Gastrocnemius medialis (tissue), 4 donors: ENCODE measurements at regions not wholly inside any gene's neighbourhood (a gene's known extent, or its start where the extent isn't known, plus 50 kb on each side); places are given as distances from the start of the nearest gene placed in this dataset.

Source experiments
- ATAC-seq, 2 donors: fragments of 150-250 bp; one replicate each; pipeline ENCODE4 v1.9.1; 2016
- DNase-seq, 2 donors: peaks; one replicate each; pipeline ENCODE4 v3.0.0-alpha.2; 2019
- H3K27ac ChIP-seq, 4 donors: fragments of 200-600 bp; sonication (generic); 1 replicate in 1 of 4; 2 replicates in 3 of 4; pipeline ENCODE4 v1.5.1; 2016 to 2018; ENCODE audit warnings: mild to moderate bottlenecking in 2 of 4, moderate library complexity in 1 of 4
- H3K27me3 ChIP-seq, 3 donors: fragments of 200-600 bp; sonication (generic) in 2 of 3; 1 replicate in 1 of 3; 2 replicates in 2 of 3; pipeline versions ENCODE4 v1.5.1 to v1.6.0; 2016 to 2019; ENCODE audit warnings: mild to moderate bottlenecking in 1 of 3, moderate library complexity in 1 of 3
- H3K36me3 ChIP-seq, 2 donors: fragments of 200-600 bp; sonication (generic) in 1 of 2; one replicate each; pipeline ENCODE4 v1.5.1; 2017 to 2018
- H3K4me1 ChIP-seq, 2 donors: fragments of 200-600 bp; sonication (generic) in 1 of 2; one replicate each; pipeline ENCODE4 v1.5.1; 2016 to 2017; ENCODE audit warnings: mild to moderate bottlenecking in 2 of 2
- H3K4me3 ChIP-seq, 4 donors: fragments of 200-600 bp; sonication (generic) in 3 of 4; 1 replicate in 1 of 4; 2 replicates in 3 of 4; pipeline ENCODE4 v1.5.1; 2016 to 2019; ENCODE audit warnings: mild to moderate bottlenecking in 2 of 4
- H3K9me3 ChIP-seq, 3 donors: fragments of 200-600 bp; sonication (generic) in 2 of 3; 1 replicate in 1 of 3; 2 replicates in 2 of 3; pipeline ENCODE4 v1.5.1; 2016 to 2019
- POLR2A ChIP-seq, 2 donors: fragments of 450-650 bp; IDR thresholded peaks; one replicate each; pipeline ENCODE4 v1.6.1; 2017; ENCODE audit warnings: antibody characterized with exemption in 2 of 2, mild to moderate bottlenecking in 2 of 2, moderate library complexity in 2 of 2
- in situ Hi-C, 4 donors: fragments of 200-750 bp; cut with MboI; loops; one replicate each; pipeline versions ENCODE4 v1.15.0 to v1.8.0; 2017; ENCODE audit warnings: low sequenced_read_pairs in 4 of 4
- intact Hi-C: fragments of 100-400 bp; cut with DNase I; formaldehyde crosslinking; loops from one replicate; pipeline ENCODE4 v1.15.1; 2023; ENCODE audit warnings: low total_unique reads
- TF ChIP-seq, protein P1 (sequence below), 5 experiments: fragments of 450-650 bp in 3 of 5; fragments of 200-600 bp in 2 of 5; sonication (generic) in 2 of 5; IDR thresholded peaks in 4 of 5; conservative IDR thresholded peaks in 1 of 5; 1 replicate in 4 of 5; 2 replicates in 1 of 5; pipeline ENCODE4 v1.5.1; 2016 to 2019; ENCODE audit warnings: antibody characterized with exemption in 5 of 5, mild to moderate bottlenecking in 3 of 5, moderate library complexity in 3 of 5

DNA sequence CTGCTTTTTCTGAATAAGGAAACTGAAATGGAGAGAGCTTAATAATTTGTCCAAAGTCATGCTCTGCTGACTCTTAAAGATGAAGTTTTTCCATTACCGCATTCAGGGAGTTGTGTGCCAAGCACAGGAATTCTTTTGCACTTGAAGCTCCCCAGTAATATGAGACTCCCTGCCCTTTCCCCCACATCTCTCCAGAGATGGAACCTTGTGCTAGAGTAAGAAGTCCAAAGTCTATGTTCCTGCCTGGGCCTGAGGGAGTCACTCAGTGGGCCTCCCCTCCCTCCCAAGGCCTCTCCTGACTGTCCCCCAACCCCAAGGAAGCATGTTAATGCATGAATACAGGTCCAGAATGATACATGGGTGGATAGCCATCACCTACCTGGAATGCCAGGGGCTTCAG, 173.3 kb upstream of the SEMA6A start:
- Histone ChIP-seq H3K27ac (no peak overlapping the region), H3K9me3 (no peaks in the 10 kb centered on the region), H3K36me3 (no peaks in the 10 kb centered on the region), H3K27me3 (no peaks in the 10 kb centered on the region), H3K4me3 (no peak overlapping the region), H3K4me1 (no peaks in the 10 kb centered on the region)
- ATAC-seq (no peak), DNase-seq (no peak)
- in situ Hi-C loops = no loop called here
- TF ChIP-seq, protein P1, sequence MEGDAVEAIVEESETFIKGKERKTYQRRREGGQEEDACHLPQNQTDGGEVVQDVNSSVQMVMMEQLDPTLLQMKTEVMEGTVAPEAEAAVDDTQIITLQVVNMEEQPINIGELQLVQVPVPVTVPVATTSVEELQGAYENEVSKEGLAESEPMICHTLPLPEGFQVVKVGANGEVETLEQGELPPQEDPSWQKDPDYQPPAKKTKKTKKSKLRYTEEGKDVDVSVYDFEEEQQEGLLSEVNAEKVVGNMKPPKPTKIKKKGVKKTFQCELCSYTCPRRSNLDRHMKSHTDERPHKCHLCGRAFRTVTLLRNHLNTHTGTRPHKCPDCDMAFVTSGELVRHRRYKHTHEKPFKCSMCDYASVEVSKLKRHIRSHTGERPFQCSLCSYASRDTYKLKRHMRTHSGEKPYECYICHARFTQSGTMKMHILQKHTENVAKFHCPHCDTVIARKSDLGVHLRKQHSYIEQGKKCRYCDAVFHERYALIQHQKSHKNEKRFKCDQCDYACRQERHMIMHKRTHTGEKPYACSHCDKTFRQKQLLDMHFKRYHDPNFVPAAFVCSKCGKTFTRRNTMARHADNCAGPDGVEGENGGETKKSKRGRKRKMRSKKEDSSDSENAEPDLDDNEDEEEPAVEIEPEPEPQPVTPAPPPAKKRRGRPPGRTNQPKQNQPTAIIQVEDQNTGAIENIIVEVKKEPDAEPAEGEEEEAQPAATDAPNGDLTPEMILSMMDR (IDR thresholded peaks at IDR 0.05 in 4 of 5, conservative IDR thresholded peaks at IDR 0.05 in 1 of 5) = no peak
- no peak for TF ChIP-seq POLR2A (IDR thresholded peaks at IDR 0.05)
- intact Hi-C loops = no loop called here

DNA sequence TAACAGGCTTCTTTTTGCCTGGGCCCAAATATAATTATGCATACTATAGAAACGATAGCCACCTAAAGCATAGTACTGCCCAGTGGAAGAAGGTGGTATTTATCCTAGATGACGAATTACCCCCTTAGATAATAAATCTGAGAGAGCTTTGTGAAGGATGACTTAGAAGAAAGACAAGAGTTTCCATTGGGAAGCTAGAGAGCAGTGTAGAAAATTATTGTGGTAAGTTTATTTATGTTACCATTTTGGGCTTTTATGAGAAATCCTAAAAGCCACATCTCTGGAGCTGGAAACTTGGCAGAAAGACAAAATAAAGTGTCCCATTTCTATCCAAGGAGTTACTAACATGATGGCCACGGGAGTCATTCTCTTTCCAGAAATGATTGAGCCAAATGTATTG, 172.0 kb upstream of the SEMA6A start:
- Histone ChIP-seq H3K9me3 (no peaks in the 10 kb centered on the region), H3K4me1 (no peaks in the 10 kb centered on the region), H3K27ac (no peak overlapping the region), H3K27me3 (no peaks in the 10 kb centered on the region), H3K4me3 (no peak overlapping the region), H3K36me3 (no peaks in the 10 kb centered on the region)
- no peak for DNase-seq
- no peak for TF ChIP-seq POLR2A (IDR thresholded peaks at IDR 0.05)
- TF ChIP-seq, protein P1 (IDR thresholded peaks at IDR 0.05 in 4 of 5, conservative IDR thresholded peaks at IDR 0.05 in 1 of 5) = no peak
- intact Hi-C loops (no loop called here), in situ Hi-C loops (no loop called here)
- ATAC-seq = no peak

DNA sequence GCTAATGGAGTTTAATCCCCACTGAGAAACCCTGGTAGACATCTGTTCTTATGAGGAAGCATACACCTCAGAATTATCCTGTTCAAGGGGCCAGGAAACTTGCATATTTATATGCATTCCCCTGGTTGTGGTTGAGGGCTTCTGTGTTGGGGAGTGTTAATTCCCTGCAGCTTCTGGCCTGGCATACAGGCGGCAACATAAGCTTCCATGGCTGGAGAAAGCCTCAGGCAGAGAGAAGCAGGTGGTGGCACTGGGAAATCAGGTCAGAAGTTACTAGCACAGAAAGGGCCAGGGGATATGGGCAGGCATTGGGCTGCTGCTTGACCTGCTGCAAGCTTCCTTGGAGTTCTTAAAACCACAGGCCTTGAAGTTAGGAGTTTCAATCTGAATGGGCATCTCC, 166.1 kb upstream of the SEMA6A start:
- Histone ChIP-seq H3K9me3 (no peaks in the 10 kb centered on the region), H3K27ac (no peak overlapping the region)

DNA sequence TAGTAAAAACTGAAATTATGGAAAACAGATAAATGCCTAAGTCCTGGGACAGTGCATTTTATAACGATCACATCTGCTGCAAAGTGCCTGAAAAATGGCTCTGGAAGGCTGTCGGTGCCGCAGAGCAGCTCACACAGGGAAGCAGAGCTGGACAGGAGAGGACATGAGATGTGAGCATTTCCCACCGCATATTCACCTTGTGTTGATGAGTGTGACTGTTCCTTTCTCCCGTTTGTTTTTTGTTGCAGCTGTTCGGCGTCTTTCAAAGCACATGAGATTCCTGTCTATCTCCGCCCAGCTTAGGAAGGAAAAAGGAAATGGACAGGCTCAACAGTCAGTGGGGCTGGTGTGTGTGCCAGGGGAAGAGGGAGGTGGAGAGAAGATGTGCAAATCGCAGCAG, 164.9 kb upstream of the SEMA6A start:
- intact Hi-C loops = no loop called here
- DNase-seq (no peak), ATAC-seq (peak; percentile 27 to 42)
- Histone ChIP-seq H3K4me1 (peaks cover 0 to 6% of the 10 kb centered on the region in 2 donors), H3K36me3 (no peaks in the 10 kb centered on the region), H3K4me3 (no peak overlapping the region), H3K27ac (no peak overlapping the region), H3K27me3 (peaks cover 0 to 6% (median 0%) of the 10 kb centered on the region in 3 donors), H3K9me3 (no peaks in the 10 kb centered on the region)
- TF ChIP-seq, protein P1 (IDR thresholded peaks at IDR 0.05 in 4 of 5, conservative IDR thresholded peaks at IDR 0.05 in 1 of 5) = no peak
- no peak for TF ChIP-seq POLR2A (IDR thresholded peaks at IDR 0.05)
- in situ Hi-C loops = no loop called here

More for the DNA sequence above, 166.1 kb upstream of the SEMA6A start:
- DNase-seq (no peak), ATAC-seq (no peak)
- peaks cover 0 to 6% (median 0%) of the 10 kb centered on the region in 3 donors for H3K27me3 ChIP-seq
- in situ Hi-C loops (no loop called here), intact Hi-C loops (no loop called here)
- TF ChIP-seq POLR2A (IDR thresholded peaks at IDR 0.05) = no peak
- TF ChIP-seq, protein P1 (IDR thresholded peaks at IDR 0.05 in 4 of 5, conservative IDR thresholded peaks at IDR 0.05 in 1 of 5) = no peak
- no peak overlapping the region for H3K4me3 ChIP-seq
- peaks cover 0 to 6% of the 10 kb centered on the region in 2 donors for H3K4me1 ChIP-seq
- H3K36me3 ChIP-seq = no peaks in the 10 kb centered on the region

DNA sequence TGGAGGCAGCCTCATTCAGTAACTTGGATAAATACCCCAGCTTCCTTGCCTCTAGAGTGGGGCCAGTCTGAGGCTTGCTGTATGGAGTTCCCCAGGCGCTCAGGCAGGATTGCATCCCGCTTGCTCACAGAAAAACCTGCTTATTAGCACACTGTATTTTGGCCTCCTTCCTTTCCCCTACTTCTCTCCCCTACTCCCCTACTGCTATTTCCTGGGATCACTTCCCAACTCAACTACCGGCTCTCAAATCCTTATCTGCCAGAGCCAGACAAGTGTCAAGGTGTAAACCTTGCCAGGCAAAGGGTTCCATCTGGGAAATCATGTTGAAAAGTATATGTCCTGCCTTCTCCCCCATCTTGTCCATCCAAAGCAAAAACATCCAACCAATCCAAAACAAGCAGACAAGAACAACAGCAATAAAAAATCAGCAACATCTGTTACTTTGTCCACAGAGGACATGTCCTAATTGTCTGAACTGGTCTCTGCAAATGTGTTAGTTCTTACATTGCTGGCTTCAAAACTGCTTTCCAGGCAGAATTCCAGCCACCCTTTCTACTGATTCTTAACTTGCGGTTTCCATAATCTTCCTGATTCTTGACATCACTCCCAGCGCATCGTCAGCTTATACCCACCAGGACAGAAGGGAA, 164.1 kb upstream of the SEMA6A start:
- no peak for TF ChIP-seq POLR2A (IDR thresholded peaks at IDR 0.05)
- TF ChIP-seq, protein P1 (IDR thresholded peaks at IDR 0.05 in 4 of 5, conservative IDR thresholded peaks at IDR 0.05 in 1 of 5) = no peak
- in situ Hi-C loops = no loop called here
- ATAC-seq (peak in 1 of 2 donors; percentile 36), DNase-seq (no peak)
- Histone ChIP-seq H3K27me3 (peaks cover 0 to 6% (median 0%) of the 10 kb centered on the region in 3 donors), H3K4me1 (peaks cover 0 to 6% of the 10 kb centered on the region in 2 donors), H3K9me3 (no peaks in the 10 kb centered on the region), H3K27ac (no peak overlapping the region), H3K4me3 (no peak overlapping the region), H3K36me3 (no peaks in the 10 kb centered on the region)
- intact Hi-C loops = no loop called here
